ENCODE measurements at regions not wholly inside any gene's neighbourhood (a gene's known extent, or its start where the extent isn't known, plus 50 kb on each side); places are given as distances from the start of the nearest gene placed in this dataset.
A peak's percentile ranks its signal among the peaks of the same experiment; 100 is the strongest.
"Not testable (repeated sequence)": the region's sequence is repeated elsewhere in the genome, so short reads cannot be mapped to it uniquely, and the experiment has no call there.

- not testable (repeated sequence) for DNase-seq (ENCODE audit: low read depth)
Observed at GRCh38 chr1:30207962-30208361, 515.4 kb downstream of the MATN1 start.

- not testable (repeated sequence) for DNase-seq (ENCODE audit: low read depth)
Observed at GRCh38 chr1:30206631-30207030, 516.8 kb downstream of the MATN1 start.

GRCh38 chr1:30204916-30205315 lies 518.5 kb downstream of the MATN1 start:
- DNase-seq (ENCODE audit: low read depth) = not testable (repeated sequence)

GRCh38 chr1:30201015-30201414 lies 522.4 kb downstream of the MATN1 start:
- no peak for DNase-seq (ENCODE audit: low read depth)

- DNase-seq (ENCODE audit: low read depth) = peak; percentile 3
Observed at GRCh38 chr1:30200161-30200560, 523.2 kb downstream of the MATN1 start.

GRCh38 chr1:30199563-30199962 lies 523.8 kb downstream of the MATN1 start:
- DNase-seq (ENCODE audit: low read depth) = no peak

GRCh38 chr1:30198795-30199403 lies 524.5 kb downstream of the MATN1 start:
- no peak for DNase-seq (ENCODE audit: low read depth)

- DNase-seq (ENCODE audit: low read depth) = no peak
Observed at GRCh38 chr1:30198451-30198760, 525.0 kb downstream of the MATN1 start.

- no peak for DNase-seq (ENCODE audit: low read depth)
Observed at GRCh38 chr1:30197639-30198450, 525.5 kb downstream of the MATN1 start.

- DNase-seq (ENCODE audit: low read depth) = no peak
Observed at GRCh38 chr1:30196872-30197638, 526.3 kb downstream of the MATN1 start.

GRCh38 chr1:30196457-30196856 lies 526.9 kb downstream of the MATN1 start:
- no peak for DNase-seq (ENCODE audit: low read depth)

- DNase-seq (ENCODE audit: low read depth) = no peak
Observed at GRCh38 chr1:30195424-30196134, 527.8 kb downstream of the MATN1 start.

- no peak for DNase-seq (ENCODE audit: low read depth)
Observed at GRCh38 chr1:30194741-30195423, 528.5 kb downstream of the MATN1 start.

- no peak for DNase-seq (ENCODE audit: low read depth)
Observed at GRCh38 chr1:30194046-30194619, 529.3 kb downstream of the MATN1 start.

GRCh38 chr1:30192969-30193630 lies 530.3 kb downstream of the MATN1 start:
- no peak for DNase-seq (ENCODE audit: low read depth)

GRCh38 chr1:30191154-30191702 lies 532.2 kb downstream of the MATN1 start:
- DNase-seq (ENCODE audit: low read depth) = peak; percentile 72

- no peak for DNase-seq (ENCODE audit: low read depth)
Observed at GRCh38 chr1:30190511-30191153, 532.8 kb downstream of the MATN1 start.

GRCh38 chr1:30189818-30190500 lies 533.4 kb downstream of the MATN1 start:
- DNase-seq (ENCODE audit: low read depth) = no peak

GRCh38 chr1:30188999-30189398 lies 534.4 kb downstream of the MATN1 start:
- DNase-seq (ENCODE audit: low read depth) = no peak

Data from M059J (cell line).